ENCODE measurements at regions not wholly inside any gene's neighbourhood (a gene's known extent, or its start where the extent isn't known, plus 50 kb on each side); places are given as distances from the start of the nearest gene placed in this dataset.

DNA sequence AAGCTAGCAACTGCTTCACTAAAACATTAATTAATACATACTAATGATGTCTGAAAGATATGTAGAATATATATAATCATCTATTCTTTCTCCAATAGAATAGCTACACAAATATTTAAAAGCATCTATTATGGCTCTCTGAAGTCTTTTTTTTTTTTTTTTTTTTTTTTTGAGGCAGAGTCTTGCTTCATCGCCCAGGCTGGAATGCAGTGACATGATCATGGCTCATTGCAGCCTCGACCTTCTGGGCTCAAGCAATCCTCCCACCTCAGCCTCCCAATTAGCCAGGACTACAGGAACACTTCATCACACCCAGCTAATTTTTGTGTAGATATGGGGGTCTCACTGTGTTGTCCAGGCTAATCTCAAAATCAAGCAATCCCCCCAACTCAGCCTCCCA is 120.4 kb upstream of the KYNU start:
- Histone ChIP-seq H3K36me3 (ENCODE audit: control insufficient read depth, insufficient read depth, low read length, severe bottlenecking) (no peaks in the 10 kb centered on the region), H3K9me3 (ENCODE audit: control insufficient read depth, low read length) (no peaks in the 10 kb centered on the region), H3K4me3 (ENCODE audit: low read length) (no peak overlapping the region), H3K27me3 (replicated peaks; ENCODE audit: control insufficient read depth, insufficient read depth, low read length) (no peaks in the 10 kb centered on the region), H3K4me1 (ENCODE audit: control insufficient read depth, insufficient read depth, low read length) (no peaks in the 10 kb centered on the region), H3K9ac (ENCODE audit: low read length) (no peak overlapping the region)
- no peak for DNase-seq (ENCODE audit: low read depth)

DNA sequence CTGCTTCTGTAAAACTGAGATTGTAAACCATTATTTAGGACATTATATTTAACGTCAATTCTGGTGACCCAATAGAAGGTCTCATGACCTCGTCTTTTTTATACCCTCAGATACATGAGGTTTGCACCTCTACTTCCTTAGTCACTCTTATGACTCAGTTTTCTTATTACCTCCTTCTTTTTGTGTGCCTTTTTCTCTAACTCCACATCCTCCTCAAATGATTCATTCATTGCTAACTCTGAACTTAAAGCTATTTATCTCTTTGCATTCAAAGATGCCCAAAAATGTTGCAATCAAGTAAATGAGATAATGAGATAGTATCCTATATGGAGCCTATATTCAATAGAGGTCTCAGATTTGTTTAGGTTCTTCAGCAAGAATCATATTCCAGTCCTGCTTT is 121.0 kb upstream of the KYNU start:
- H3K4me1 ChIP-seq (ENCODE audit: control insufficient read depth, insufficient read depth, low read length), result no peaks in the 10 kb centered on the region
- no peaks in the 10 kb centered on the region for H3K36me3 ChIP-seq (ENCODE audit: control insufficient read depth, insufficient read depth, low read length, severe bottlenecking)
- no peak for DNase-seq (ENCODE audit: low read depth)
- no peak overlapping the region for H3K4me3 ChIP-seq (ENCODE audit: low read length)
- no peak overlapping the region for H3K9ac ChIP-seq (ENCODE audit: low read length)
- H3K27me3 ChIP-seq (replicated peaks; ENCODE audit: control insufficient read depth, insufficient read depth, low read length), result no peaks in the 10 kb centered on the region
- H3K9me3 ChIP-seq (ENCODE audit: control insufficient read depth, low read length), result no peaks in the 10 kb centered on the region

DNA sequence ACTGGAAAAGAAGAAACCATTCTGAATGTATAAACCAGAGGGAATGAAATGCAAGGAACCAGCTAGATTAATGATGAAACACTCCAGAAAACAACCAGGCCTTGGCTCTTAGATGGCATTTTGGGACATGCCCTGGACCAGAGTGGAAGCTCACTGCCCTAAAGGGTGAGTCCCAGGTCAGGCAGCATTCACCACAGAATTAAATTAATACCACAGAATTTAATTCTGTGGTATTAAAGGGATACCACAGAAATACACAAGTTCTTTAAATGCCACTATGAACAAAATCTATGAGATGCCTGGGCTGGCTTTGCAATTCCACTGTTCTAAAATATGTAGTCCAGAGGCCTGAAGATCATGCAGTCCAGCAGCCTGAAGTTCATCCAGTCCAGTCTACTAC is 122.3 kb upstream of the KYNU start:
- H3K36me3 ChIP-seq (ENCODE audit: control insufficient read depth, insufficient read depth, low read length, severe bottlenecking), result no peaks in the 10 kb centered on the region
- H3K4me3 ChIP-seq (ENCODE audit: low read length), result no peak overlapping the region
- H3K9ac ChIP-seq (ENCODE audit: low read length), result no peak overlapping the region
- H3K27me3 ChIP-seq (replicated peaks; ENCODE audit: control insufficient read depth, insufficient read depth, low read length), result no peaks in the 10 kb centered on the region
- H3K9me3 ChIP-seq (ENCODE audit: control insufficient read depth, low read length), result no peaks in the 10 kb centered on the region
- no peaks in the 10 kb centered on the region for H3K4me1 ChIP-seq (ENCODE audit: control insufficient read depth, insufficient read depth, low read length)
- no peak for DNase-seq (ENCODE audit: low read depth)

DNA sequence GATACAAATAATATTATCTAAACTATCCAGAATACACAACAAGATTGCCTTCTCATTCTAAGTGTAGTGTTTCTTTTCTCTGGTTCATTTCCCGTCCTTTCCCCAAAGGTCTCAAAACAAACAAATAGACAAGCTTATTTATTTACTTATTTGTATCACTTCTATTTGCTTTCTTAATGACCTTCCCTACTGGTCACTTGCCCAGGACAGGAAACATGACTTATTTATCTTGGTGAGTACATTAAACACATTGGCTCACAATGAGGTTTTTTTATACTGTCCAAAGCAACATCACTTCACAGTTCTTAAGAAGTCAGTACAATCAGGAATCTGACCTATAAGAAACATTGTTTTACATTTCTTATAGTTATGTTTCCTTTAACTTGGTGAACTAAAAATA is 123.3 kb upstream of the KYNU start:
- H3K36me3 ChIP-seq (ENCODE audit: control insufficient read depth, insufficient read depth, low read length, severe bottlenecking), result no peaks in the 10 kb centered on the region
- H3K9ac ChIP-seq (ENCODE audit: low read length), result no peak overlapping the region
- no peaks in the 10 kb centered on the region for H3K4me1 ChIP-seq (ENCODE audit: control insufficient read depth, insufficient read depth, low read length)
- H3K9me3 ChIP-seq (ENCODE audit: control insufficient read depth, low read length), result no peaks in the 10 kb centered on the region
- DNase-seq (ENCODE audit: low read depth), result no peak
- H3K4me3 ChIP-seq (ENCODE audit: low read length), result no peak overlapping the region
- H3K27me3 ChIP-seq (replicated peaks; ENCODE audit: control insufficient read depth, insufficient read depth, low read length), result no peaks in the 10 kb centered on the region

DNA sequence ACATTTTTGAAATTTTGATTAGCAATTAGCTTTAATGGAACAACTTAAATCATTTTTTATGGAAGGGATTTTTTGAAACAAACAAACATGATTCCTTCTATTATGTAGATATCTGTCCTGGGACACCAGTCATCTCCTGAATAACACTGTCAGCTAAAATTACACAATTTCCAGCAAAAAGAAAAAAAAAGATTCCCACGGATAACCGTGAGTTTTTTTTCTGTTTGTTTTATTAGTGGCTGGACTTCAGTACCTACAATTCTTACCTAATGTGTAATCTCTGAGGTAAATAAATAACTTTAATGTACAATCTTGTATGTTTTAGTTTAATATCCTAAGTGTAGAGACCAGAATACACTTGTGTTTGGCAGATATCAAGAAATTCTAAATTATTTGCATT is 126.6 kb upstream of the KYNU start:
- H3K9ac ChIP-seq (ENCODE audit: low read length), result no peak overlapping the region
- DNase-seq (ENCODE audit: low read depth), result no peak

DNA sequence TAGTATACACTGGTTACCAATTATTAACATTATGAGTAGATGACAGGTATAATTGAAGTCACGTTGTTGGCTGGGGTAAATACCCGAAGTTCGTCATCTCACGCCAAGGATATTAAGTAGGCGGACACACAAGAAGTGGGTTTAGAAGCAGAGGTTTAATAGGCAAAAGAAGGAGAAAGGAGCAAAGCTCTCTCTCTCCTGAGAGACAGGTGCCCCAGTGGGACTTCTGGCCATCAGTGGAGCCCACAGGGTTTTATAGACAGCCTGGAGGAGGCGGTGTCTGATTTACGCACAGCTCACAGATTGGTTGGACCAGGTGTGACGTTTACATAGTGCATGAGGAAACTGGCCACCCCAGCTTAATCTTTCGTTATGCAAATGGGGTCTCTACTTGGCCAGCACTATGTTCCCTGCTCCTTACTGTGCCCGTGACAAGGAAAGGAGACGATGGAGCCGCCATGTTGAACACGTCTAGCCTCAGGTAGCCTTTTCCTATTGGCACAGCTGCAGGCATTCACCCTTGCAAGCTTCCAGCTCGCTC is 128.8 kb upstream of the KYNU start:
- H3K9ac ChIP-seq (ENCODE audit: low read length), result no peak overlapping the region
- no peaks in the 10 kb centered on the region for H3K36me3 ChIP-seq (ENCODE audit: control insufficient read depth, insufficient read depth, low read length, severe bottlenecking)
- no peak for DNase-seq (ENCODE audit: low read depth)
- no peaks in the 10 kb centered on the region for H3K4me1 ChIP-seq (ENCODE audit: control insufficient read depth, insufficient read depth, low read length)
- no peaks in the 10 kb centered on the region for H3K27me3 ChIP-seq (replicated peaks; ENCODE audit: control insufficient read depth, insufficient read depth, low read length)
- no peaks in the 10 kb centered on the region for H3K9me3 ChIP-seq (ENCODE audit: control insufficient read depth, low read length)
- H3K4me3 ChIP-seq (ENCODE audit: low read length), result no peak overlapping the region

More for the DNA sequence above, 126.6 kb upstream of the KYNU start:
- no peaks in the 10 kb centered on the region for H3K9me3 ChIP-seq (ENCODE audit: control insufficient read depth, low read length)
- no peaks in the 10 kb centered on the region for H3K4me1 ChIP-seq (ENCODE audit: control insufficient read depth, insufficient read depth, low read length)
- no peak overlapping the region for H3K4me3 ChIP-seq (ENCODE audit: low read length)
- no peaks in the 10 kb centered on the region for H3K27me3 ChIP-seq (replicated peaks; ENCODE audit: control insufficient read depth, insufficient read depth, low read length)
- no peaks in the 10 kb centered on the region for H3K36me3 ChIP-seq (ENCODE audit: control insufficient read depth, insufficient read depth, low read length, severe bottlenecking)

DNA sequence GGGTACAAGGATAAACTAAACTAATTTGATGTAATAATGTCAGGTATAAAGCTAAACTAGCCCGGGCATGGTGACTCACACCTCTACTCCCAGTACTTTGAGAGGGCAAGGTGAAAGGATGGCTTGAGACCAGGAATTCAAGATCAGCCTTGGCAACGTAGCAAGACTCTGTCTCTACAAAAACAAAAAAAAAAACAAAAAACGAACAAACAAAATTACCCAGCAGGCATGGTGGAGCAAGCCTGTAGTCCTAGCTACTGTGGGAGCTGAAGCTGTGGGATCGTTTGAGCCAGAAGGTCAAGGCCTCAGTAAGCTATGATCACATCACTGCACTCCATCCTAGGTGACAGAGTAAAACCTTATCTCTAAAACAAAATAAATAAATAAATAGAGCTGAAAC is 131.8 kb upstream of the KYNU start:
- Histone ChIP-seq H3K27me3 (replicated peaks; ENCODE audit: control insufficient read depth, insufficient read depth, low read length) (no peaks in the 10 kb centered on the region), H3K4me1 (ENCODE audit: control insufficient read depth, insufficient read depth, low read length) (no peaks in the 10 kb centered on the region), H3K4me3 (ENCODE audit: low read length) (no peak overlapping the region), H3K9ac (ENCODE audit: low read length) (no peak overlapping the region), H3K36me3 (ENCODE audit: control insufficient read depth, insufficient read depth, low read length, severe bottlenecking) (no peaks in the 10 kb centered on the region), H3K9me3 (ENCODE audit: control insufficient read depth, low read length) (peaks cover 6% of the 10 kb centered on the region)
- no peak for DNase-seq (ENCODE audit: low read depth)

DNA sequence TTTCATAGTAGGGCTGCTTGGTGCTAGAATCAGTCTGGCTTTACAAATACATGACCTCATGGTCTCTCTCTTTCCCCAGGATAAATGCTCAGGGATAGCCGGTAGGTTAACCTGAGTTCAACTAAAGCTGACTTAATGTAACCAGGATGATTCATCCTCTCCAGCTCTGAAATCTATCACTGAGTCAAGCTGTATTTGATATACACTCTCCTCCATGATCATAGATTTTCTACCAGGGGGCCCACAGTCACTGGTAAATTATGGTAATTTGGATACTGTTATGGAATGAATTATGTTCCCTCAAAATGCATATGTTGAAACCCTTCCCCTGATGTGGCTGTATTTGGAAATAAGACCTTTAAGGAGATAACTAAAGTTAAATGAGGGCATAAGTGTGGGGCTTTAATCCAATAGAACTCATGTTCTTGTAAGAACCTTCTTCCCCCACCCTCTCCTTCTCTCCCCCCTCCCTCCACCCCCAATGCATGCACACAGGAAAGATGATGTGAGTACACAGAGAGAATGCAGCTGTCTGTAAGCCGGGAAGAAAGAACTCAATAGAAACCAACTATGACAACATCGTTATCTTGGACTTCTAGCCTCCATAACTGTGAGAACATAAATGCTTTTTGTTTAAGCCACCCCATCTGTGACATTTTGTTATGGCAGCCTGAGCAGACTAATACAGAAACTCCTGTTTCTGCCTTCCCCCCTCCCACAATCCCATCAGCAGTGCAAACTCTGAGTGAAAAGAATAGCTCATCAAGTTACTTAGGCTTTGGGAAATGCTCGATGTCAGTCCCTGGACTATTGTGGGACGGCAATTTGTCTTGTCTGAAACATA is 134.9 kb upstream of the KYNU start:
- H3K36me3 ChIP-seq (ENCODE audit: control insufficient read depth, insufficient read depth, low read length, severe bottlenecking), result no peaks in the 10 kb centered on the region
- H3K9ac ChIP-seq (ENCODE audit: low read length), result no peak overlapping the region
- H3K9me3 ChIP-seq (ENCODE audit: control insufficient read depth, low read length), result peaks cover 6% of the 10 kb centered on the region
- no peak overlapping the region for H3K4me3 ChIP-seq (ENCODE audit: low read length)
- no peaks in the 10 kb centered on the region for H3K4me1 ChIP-seq (ENCODE audit: control insufficient read depth, insufficient read depth, low read length)
- H3K27me3 ChIP-seq (replicated peaks; ENCODE audit: control insufficient read depth, insufficient read depth, low read length), result no peaks in the 10 kb centered on the region
- DNase-seq (ENCODE audit: low read depth), result no peak

DNA sequence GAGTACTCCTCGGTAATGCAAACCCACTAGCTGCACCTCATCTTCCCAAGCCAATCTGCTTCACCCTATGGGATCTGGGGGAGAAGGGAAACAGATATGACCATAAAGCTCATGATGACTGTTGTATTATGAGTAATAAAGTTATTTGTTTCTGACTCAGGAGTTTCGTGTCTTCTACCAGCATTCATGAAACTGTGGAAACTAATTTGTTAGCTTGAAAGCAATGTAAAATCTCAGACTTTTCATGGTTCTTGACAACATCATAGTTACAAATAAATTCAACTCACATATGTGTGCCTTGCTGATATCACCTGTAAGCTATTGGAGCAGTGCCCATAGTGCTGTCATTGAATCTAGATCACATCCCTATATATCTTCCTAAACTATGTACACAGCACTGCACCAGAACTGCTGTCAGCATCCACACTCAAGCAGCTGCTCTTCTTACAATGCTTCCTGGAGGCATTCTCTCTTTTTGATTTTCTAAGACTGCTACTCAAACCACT is 135.6 kb upstream of the KYNU start:
- no peak overlapping the region for H3K4me3 ChIP-seq (ENCODE audit: low read length)
- H3K9me3 ChIP-seq (ENCODE audit: control insufficient read depth, low read length), result peaks cover 6% of the 10 kb centered on the region
- H3K9ac ChIP-seq (ENCODE audit: low read length), result no peak overlapping the region
- no peaks in the 10 kb centered on the region for H3K36me3 ChIP-seq (ENCODE audit: control insufficient read depth, insufficient read depth, low read length, severe bottlenecking)
- H3K4me1 ChIP-seq (ENCODE audit: control insufficient read depth, insufficient read depth, low read length), result no peaks in the 10 kb centered on the region
- no peak for DNase-seq (ENCODE audit: low read depth)
- no peaks in the 10 kb centered on the region for H3K27me3 ChIP-seq (replicated peaks; ENCODE audit: control insufficient read depth, insufficient read depth, low read length)

DNA sequence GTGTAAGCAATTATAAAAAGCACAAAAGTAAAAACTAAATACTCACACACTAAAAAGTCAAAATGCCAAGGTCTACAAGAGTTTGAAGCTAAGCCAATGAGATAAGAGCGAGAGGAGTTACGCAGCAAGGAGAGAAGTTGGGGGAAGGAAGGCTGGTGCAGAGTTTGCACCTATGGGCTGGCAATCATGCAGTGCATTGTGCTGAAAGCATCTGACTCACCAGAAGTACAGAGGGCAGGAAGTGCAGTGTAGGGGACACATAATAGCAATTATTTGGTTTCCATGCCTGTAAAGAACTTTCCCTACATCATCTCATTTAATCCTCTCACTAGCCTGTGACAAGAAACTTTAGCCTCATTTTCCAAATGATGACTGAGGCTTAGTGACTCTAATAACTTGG is 142.7 kb upstream of the KYNU start:
- Histone ChIP-seq H3K4me3 (ENCODE audit: low read length) (no peak overlapping the region), H3K9ac (ENCODE audit: low read length) (no peak overlapping the region), H3K36me3 (ENCODE audit: control insufficient read depth, insufficient read depth, low read length, severe bottlenecking) (no peaks in the 10 kb centered on the region), H3K4me1 (ENCODE audit: control insufficient read depth, insufficient read depth, low read length) (no peaks in the 10 kb centered on the region), H3K27me3 (replicated peaks; ENCODE audit: control insufficient read depth, insufficient read depth, low read length) (no peaks in the 10 kb centered on the region), H3K9me3 (ENCODE audit: control insufficient read depth, low read length) (no peaks in the 10 kb centered on the region)
- no peak for DNase-seq (ENCODE audit: low read depth)

DNA sequence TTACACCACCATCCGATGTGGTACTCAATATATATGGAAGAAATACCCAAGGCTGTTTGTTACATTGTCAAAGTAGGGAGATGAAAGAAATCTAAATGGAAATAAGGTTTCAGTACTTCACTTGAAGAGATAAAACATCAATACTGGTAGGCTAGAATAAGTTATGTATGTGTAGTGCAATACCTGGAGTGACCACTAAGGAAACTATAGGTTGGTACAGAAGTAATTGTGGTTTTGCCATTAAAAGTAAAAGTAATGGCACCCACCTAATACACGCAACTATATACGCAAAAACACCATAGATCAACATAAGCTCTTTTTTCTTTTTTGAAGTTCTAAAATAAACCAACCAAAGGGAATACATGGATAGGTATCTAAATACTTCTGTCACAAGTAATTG is 143.2 kb upstream of the KYNU start:
- Histone ChIP-seq H3K4me1 (ENCODE audit: control insufficient read depth, insufficient read depth, low read length) (no peaks in the 10 kb centered on the region), H3K9ac (ENCODE audit: low read length) (no peak overlapping the region), H3K36me3 (ENCODE audit: control insufficient read depth, insufficient read depth, low read length, severe bottlenecking) (no peaks in the 10 kb centered on the region), H3K27me3 (replicated peaks; ENCODE audit: control insufficient read depth, insufficient read depth, low read length) (no peaks in the 10 kb centered on the region), H3K9me3 (ENCODE audit: control insufficient read depth, low read length) (no peaks in the 10 kb centered on the region), H3K4me3 (ENCODE audit: low read length) (no peak overlapping the region)
- DNase-seq (ENCODE audit: low read depth), result no peak

Measured in adipocyte (in vitro differentiated cells).